ENCODE measurements at regions not wholly inside any gene's neighbourhood (a gene's known extent, or its start where the extent isn't known, plus 50 kb on each side); places are given as distances from the start of the nearest gene placed in this dataset.

- BruUV-seq (replicated peaks), result no TSS peak
- no peak for DNase-seq (ENCODE audit: low spot score)
- ChIA-PET POLR2A (ENCODE audit: low non-redundant PET) (no interaction called here), CTCF (no interaction called here)
- TF ChIP-seq CTCF (conservative IDR thresholded peaks at IDR 0.05; ENCODE audit: low read depth, low read length) (no peak), EZH2 (IDR thresholded peaks at IDR 0.05; ENCODE audit: borderline replicate concordance, low read depth, low read length, poor library complexity, severe bottlenecking) (no peak)
- no peaks in the 10 kb centered on the region for H3K27me3 ChIP-seq (replicated peaks; ENCODE audit: insufficient read depth, low read depth, low read length, poor library complexity)
- H3K27ac ChIP-seq (ENCODE audit: low read depth, low read length, poor library complexity, severe bottlenecking), result no peak overlapping the region
- H3K36me3 ChIP-seq (ENCODE audit: insufficient read depth, low read length, poor library complexity, severe bottlenecking), result no peaks in the 10 kb centered on the region
- intact Hi-C loops (cut with micrococcal nuclease; ENCODE audit: unreplicated experiment), result no loop called here
- H3K4me3 ChIP-seq (ENCODE audit: low read depth, low read length, poor library complexity, severe bottlenecking), result no peak overlapping the region
- no peaks in the 10 kb centered on the region for H3K4me1 ChIP-seq (ENCODE audit: insufficient read depth, low read length, poor library complexity, severe bottlenecking)
- no peaks in the 10 kb centered on the region for H3K9me3 ChIP-seq (ENCODE audit: low read depth, low read length, poor library complexity, severe bottlenecking)
Measured at GRCh38 chr3:28019740-28020139, 221.7 kb upstream of the CMC1 start.

- Histone ChIP-seq H3K4me3 (ENCODE audit: low read depth, low read length, poor library complexity, severe bottlenecking) (no peak overlapping the region), H3K27me3 (replicated peaks; ENCODE audit: insufficient read depth, low read depth, low read length, poor library complexity) (no peaks in the 10 kb centered on the region), H3K4me1 (ENCODE audit: insufficient read depth, low read length, poor library complexity, severe bottlenecking) (no peaks in the 10 kb centered on the region), H3K36me3 (ENCODE audit: insufficient read depth, low read length, poor library complexity, severe bottlenecking) (no peaks in the 10 kb centered on the region), H3K9me3 (ENCODE audit: low read depth, low read length, poor library complexity, severe bottlenecking) (no peaks in the 10 kb centered on the region), H3K27ac (ENCODE audit: low read depth, low read length, poor library complexity, severe bottlenecking) (no peak overlapping the region)
- no peak for DNase-seq (ENCODE audit: low spot score)
- intact Hi-C loops (cut with micrococcal nuclease; ENCODE audit: unreplicated experiment), result no loop called here
- ChIA-PET POLR2A (ENCODE audit: low non-redundant PET) (no interaction called here), CTCF (no interaction called here)
- TF ChIP-seq CTCF (conservative IDR thresholded peaks at IDR 0.05; ENCODE audit: low read depth, low read length) (no peak), EZH2 (IDR thresholded peaks at IDR 0.05; ENCODE audit: borderline replicate concordance, low read depth, low read length, poor library complexity, severe bottlenecking) (no peak)
- BruUV-seq (replicated peaks), result no TSS peak
Measured at GRCh38 chr3:28022916-28023315, 218.5 kb upstream of the CMC1 start.

GRCh38 chr3:28028554-28028953, 212.9 kb upstream of the CMC1 start:
- DNase-seq (ENCODE audit: low spot score), result no peak
- intact Hi-C loops (cut with micrococcal nuclease; ENCODE audit: unreplicated experiment), result no loop called here
- no peak overlapping the region for H3K4me3 ChIP-seq (ENCODE audit: low read depth, low read length, poor library complexity, severe bottlenecking)
- ChIA-PET CTCF (no interaction called here), POLR2A (ENCODE audit: low non-redundant PET) (no interaction called here)
- no peaks in the 10 kb centered on the region for H3K4me1 ChIP-seq (ENCODE audit: insufficient read depth, low read length, poor library complexity, severe bottlenecking)
- TF ChIP-seq EZH2 (IDR thresholded peaks at IDR 0.05; ENCODE audit: borderline replicate concordance, low read depth, low read length, poor library complexity, severe bottlenecking), result no peak
- TF ChIP-seq CTCF (conservative IDR thresholded peaks at IDR 0.05; ENCODE audit: low read depth, low read length), result no peak
- H3K36me3 ChIP-seq (ENCODE audit: insufficient read depth, low read length, poor library complexity, severe bottlenecking), result no peaks in the 10 kb centered on the region
- no peaks in the 10 kb centered on the region for H3K9me3 ChIP-seq (ENCODE audit: low read depth, low read length, poor library complexity, severe bottlenecking)
- BruUV-seq (replicated peaks), result no TSS peak
- H3K27ac ChIP-seq (ENCODE audit: low read depth, low read length, poor library complexity, severe bottlenecking), result no peak overlapping the region
- no peaks in the 10 kb centered on the region for H3K27me3 ChIP-seq (replicated peaks; ENCODE audit: insufficient read depth, low read depth, low read length, poor library complexity)
